MM.1S (cell line): ENCODE measurements at regions not wholly inside any gene's neighbourhood (a gene's known extent, or its start where the extent isn't known, plus 50 kb on each side); places are given as distances from the start of the nearest gene placed in this dataset.

Experiments
- DNase-seq: peaks from one replicate; pipeline ENCODE4 v3.0.0-alpha.2; 2015
- H2AFZ ChIP-seq: fragments of 300-600 bp; sonication (generic); 2 replicates; pipeline ENCODE4 v1.6.0; 2016; ENCODE audit warnings: antibody characterized with exemption, low read length
- H3F3A ChIP-seq: fragments of 300-600 bp; sonication (generic); 2 replicates; pipeline ENCODE4 v1.6.1; 2016; ENCODE audit warnings: mild to moderate bottlenecking, antibody characterized with exemption, low read length, moderate library complexity, mixed read lengths; ENCODE audit not compliant: insufficient read depth
- H3K27ac ChIP-seq: fragments of 300-600 bp; sonication (generic); 2 replicates; pipeline ENCODE4 v1.5.1; 2016; ENCODE audit warnings: mild to moderate bottlenecking, low read length
- H3K27me3 ChIP-seq: fragments of 300-600 bp; sonication (generic); replicated peaks from 2 replicates; pipeline ENCODE4 v1.6.0; 2016; ENCODE audit warnings: low read length; ENCODE audit not compliant: insufficient read depth
- H3K36me3 ChIP-seq: fragments of 300-600 bp; sonication (generic); replicated peaks from 2 replicates; pipeline ENCODE4 v1.6.1; 2016; ENCODE audit warnings: mild to moderate bottlenecking, low read length, mixed read lengths; ENCODE audit not compliant: insufficient read depth
- H3K4me1 ChIP-seq: fragments of 300-600 bp; sonication (generic); 2 replicates; pipeline ENCODE4 v1.6.1; 2016; ENCODE audit warnings: low read length, mixed read lengths
- H3K4me2 ChIP-seq: fragments of 300-600 bp; sonication (generic); 2 replicates; pipeline ENCODE4 v1.6.0; 2016; ENCODE audit warnings: low read depth, low read length
- H3K4me3 ChIP-seq: fragments of 300-600 bp; sonication (generic); 2 replicates; pipeline ENCODE4 v1.5.1; 2016; ENCODE audit warnings: low read length, mixed read lengths
- H3K79me2 ChIP-seq: fragments of 300-600 bp; sonication (generic); 2 replicates; pipeline ENCODE4 v1.6.1; 2016; ENCODE audit warnings: mixed run types, low read length, mixed read lengths
- H3K9ac ChIP-seq: fragments of 300-600 bp; sonication (generic); 2 replicates; pipeline ENCODE4 v1.6.1; 2016; ENCODE audit warnings: low read length, mixed read lengths
- H3K9me2 ChIP-seq: fragments of 300-600 bp; sonication (generic); replicated peaks from 2 replicates; pipeline ENCODE4 v1.6.1; 2016; ENCODE audit warnings: mild to moderate bottlenecking, low read length, mixed read lengths; ENCODE audit not compliant: insufficient read depth
- H3K9me3 ChIP-seq: fragments of 300-600 bp; sonication (generic); replicated peaks from 2 replicates; pipeline ENCODE4 v1.6.1; 2016; ENCODE audit warnings: mild to moderate bottlenecking, low read length, mixed read lengths; ENCODE audit not compliant: insufficient read depth
- H4K20me1 ChIP-seq: fragments of 300-600 bp; sonication (generic); 2 replicates; pipeline ENCODE4 v1.6.1; 2016; ENCODE audit warnings: mild to moderate bottlenecking, low read length, moderate library complexity, mixed read lengths; ENCODE audit not compliant: insufficient read depth
- EZH2 ChIP-seq: fragments of 300-600 bp; sonication (generic); optimal IDR thresholded peaks from 2 replicates; pipeline ENCODE3; 2017; ENCODE audit warnings: low read depth, mild to moderate bottlenecking, antibody characterized with exemption, low read length, mixed read lengths
- EZH2phosphoT487 ChIP-seq: fragments of 300-600 bp; sonication (generic); IDR thresholded peaks from 2 replicates; pipeline ENCODE4 v1.6.1; 2018; ENCODE audit warnings: antibody characterized with exemption, low read length
- TF ChIP-seq, protein P1 (sequence below): fragments of 300-600 bp; sonication (generic); IDR thresholded peaks from 2 replicates; pipeline ENCODE4 v1.5.1; 2016; ENCODE audit warnings: antibody characterized with exemption, low read length, mixed read lengths

DNA sequence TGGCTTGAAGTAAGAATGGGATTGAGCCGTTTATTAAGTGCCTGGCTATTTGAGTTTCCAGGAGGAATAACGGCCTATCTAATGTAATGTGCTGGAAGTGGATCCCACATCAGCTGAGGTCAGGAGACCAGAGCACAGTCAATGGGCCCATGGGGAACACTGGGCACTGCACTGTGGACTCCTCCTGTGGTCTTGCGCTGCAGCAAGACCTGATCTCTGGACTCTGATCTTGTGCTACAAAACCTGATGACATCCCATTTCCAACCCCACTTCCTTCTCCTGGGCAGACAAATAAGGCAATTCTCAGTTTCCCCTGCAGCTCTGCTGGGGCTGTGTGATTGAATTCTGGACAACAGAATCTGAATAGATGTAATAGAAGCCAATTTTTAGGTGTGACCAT is 151.7 kb upstream of the ADCY2 start:
- no peak overlapping the region for H3K4me2 ChIP-seq
- H3K4me1 ChIP-seq: no peaks in the 10 kb centered on the region
- no peaks in the 10 kb centered on the region for H3K36me3 ChIP-seq
- TF ChIP-seq EZH2phosphoT487: no peak
- TF ChIP-seq, protein P1, sequence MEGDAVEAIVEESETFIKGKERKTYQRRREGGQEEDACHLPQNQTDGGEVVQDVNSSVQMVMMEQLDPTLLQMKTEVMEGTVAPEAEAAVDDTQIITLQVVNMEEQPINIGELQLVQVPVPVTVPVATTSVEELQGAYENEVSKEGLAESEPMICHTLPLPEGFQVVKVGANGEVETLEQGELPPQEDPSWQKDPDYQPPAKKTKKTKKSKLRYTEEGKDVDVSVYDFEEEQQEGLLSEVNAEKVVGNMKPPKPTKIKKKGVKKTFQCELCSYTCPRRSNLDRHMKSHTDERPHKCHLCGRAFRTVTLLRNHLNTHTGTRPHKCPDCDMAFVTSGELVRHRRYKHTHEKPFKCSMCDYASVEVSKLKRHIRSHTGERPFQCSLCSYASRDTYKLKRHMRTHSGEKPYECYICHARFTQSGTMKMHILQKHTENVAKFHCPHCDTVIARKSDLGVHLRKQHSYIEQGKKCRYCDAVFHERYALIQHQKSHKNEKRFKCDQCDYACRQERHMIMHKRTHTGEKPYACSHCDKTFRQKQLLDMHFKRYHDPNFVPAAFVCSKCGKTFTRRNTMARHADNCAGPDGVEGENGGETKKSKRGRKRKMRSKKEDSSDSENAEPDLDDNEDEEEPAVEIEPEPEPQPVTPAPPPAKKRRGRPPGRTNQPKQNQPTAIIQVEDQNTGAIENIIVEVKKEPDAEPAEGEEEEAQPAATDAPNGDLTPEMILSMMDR: no peak
- no peak for TF ChIP-seq EZH2
- H3K79me2 ChIP-seq: no peaks in the 10 kb centered on the region
- no peaks in the 10 kb centered on the region for H3K27me3 ChIP-seq
- H3K27ac ChIP-seq: no peak overlapping the region
- H4K20me1 ChIP-seq: no peaks in the 10 kb centered on the region
- H3K9me3 ChIP-seq: no peaks in the 10 kb centered on the region
- no peak for DNase-seq
- no peaks in the 10 kb centered on the region for H3K9me2 ChIP-seq
- H3K4me3 ChIP-seq: no peak overlapping the region
- no peak overlapping the region for H3K9ac ChIP-seq
- no peak overlapping the region for H2AFZ ChIP-seq
- H3F3A ChIP-seq: no peaks in the 10 kb centered on the region

DNA sequence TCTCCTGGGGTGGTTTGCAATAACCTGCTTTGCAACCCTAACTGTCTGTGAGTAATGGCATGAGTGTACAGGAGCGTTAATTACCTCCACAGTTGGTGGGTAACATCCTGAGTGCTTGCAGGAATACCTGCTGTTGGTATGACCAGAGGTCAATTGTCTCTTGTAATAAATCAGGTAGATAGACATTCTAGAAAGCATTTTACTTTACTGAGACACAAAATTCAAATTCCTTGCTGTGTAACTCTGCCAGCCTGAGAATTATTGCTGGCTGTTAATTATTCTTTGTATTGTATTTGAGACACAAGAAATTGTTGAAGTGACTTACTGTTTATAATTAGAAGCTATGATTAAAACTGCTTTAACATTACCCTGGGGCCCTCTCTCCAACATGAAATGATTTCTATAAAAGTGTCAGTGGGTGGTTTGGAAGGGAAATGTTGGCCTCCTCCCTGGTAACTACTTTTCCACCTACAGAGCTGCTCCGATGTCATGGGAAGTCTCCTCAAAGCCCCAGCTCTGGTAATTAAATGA is 150.8 kb upstream of the ADCY2 start:
- Histone ChIP-seq H3K36me3 (no peaks in the 10 kb centered on the region), H3K9me3 (no peaks in the 10 kb centered on the region), H3K4me2 (no peak overlapping the region), H3K9ac (no peak overlapping the region), H3K27ac (no peak overlapping the region), H3K4me1 (no peaks in the 10 kb centered on the region), H3K9me2 (no peaks in the 10 kb centered on the region), H3K4me3 (no peak overlapping the region), H3F3A (no peaks in the 10 kb centered on the region), H3K79me2 (no peaks in the 10 kb centered on the region), H3K27me3 (no peaks in the 10 kb centered on the region), H4K20me1 (no peaks in the 10 kb centered on the region), H2AFZ (no peak overlapping the region)
- TF ChIP-seq, protein P1: no peak
- TF ChIP-seq EZH2phosphoT487: no peak
- no peak for TF ChIP-seq EZH2
- DNase-seq: no peak

DNA sequence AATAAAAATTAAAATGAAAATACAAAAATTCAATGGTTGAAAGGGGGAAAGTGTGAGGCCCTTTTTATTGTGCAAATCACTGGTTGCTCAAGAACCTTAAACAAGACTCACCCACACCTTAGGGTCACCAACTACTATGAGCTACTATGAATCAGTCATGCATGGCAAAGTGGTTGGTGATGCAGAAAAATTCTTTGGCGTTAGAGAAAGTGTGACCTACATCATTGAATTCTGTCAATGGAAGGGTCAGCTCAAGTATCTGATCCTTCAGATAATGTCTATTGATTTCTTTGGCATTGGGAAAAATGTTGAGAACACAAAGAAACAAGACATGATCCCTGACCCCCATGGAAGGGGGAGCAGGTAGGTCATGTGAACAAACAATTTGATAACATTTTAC is 149.7 kb upstream of the ADCY2 start:
- TF ChIP-seq EZH2: no peak
- no peak for TF ChIP-seq EZH2phosphoT487
- TF ChIP-seq, protein P1: no peak
- DNase-seq: no peak
- H3K4me3 ChIP-seq: no peak overlapping the region

More for the DNA sequence above, 149.7 kb upstream of the ADCY2 start:
- no peaks in the 10 kb centered on the region for H3K36me3 ChIP-seq
- H3K9me3 ChIP-seq: no peaks in the 10 kb centered on the region
- no peaks in the 10 kb centered on the region for H3K79me2 ChIP-seq
- H3K4me2 ChIP-seq: no peak overlapping the region
- H3K4me1 ChIP-seq: no peaks in the 10 kb centered on the region
- no peak overlapping the region for H3K27ac ChIP-seq
- no peak overlapping the region for H2AFZ ChIP-seq
- no peaks in the 10 kb centered on the region for H3K27me3 ChIP-seq
- H3K9ac ChIP-seq: no peak overlapping the region
- H4K20me1 ChIP-seq: no peaks in the 10 kb centered on the region
- H3K9me2 ChIP-seq: no peaks in the 10 kb centered on the region
- no peaks in the 10 kb centered on the region for H3F3A ChIP-seq
